ENCODE measurements at regions not wholly inside any gene's neighbourhood (a gene's known extent, or its start where the extent isn't known, plus 50 kb on each side); places are given as distances from the start of the nearest gene placed in this dataset.

DNA sequence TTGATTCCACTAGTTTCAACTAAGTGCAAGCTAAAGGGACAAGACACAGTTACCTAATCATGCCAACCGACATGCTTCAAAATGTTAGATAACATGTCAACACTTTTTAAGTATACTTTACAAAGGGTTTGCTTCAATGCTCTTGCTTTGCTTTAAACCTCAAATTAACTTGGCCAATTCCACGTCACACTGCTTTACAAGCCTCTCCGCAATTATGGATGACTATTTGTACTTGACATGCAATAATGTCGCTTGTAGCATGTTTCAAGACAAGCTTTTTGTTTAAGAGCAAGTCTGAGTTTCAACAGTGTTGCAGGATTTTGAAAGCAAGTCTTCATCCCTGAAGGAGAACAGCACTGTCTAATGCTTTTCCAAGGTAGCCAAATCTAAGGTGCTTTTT lies 86.9 kb downstream of the CNTN3 start:
- TF ChIP-seq, protein P1, sequence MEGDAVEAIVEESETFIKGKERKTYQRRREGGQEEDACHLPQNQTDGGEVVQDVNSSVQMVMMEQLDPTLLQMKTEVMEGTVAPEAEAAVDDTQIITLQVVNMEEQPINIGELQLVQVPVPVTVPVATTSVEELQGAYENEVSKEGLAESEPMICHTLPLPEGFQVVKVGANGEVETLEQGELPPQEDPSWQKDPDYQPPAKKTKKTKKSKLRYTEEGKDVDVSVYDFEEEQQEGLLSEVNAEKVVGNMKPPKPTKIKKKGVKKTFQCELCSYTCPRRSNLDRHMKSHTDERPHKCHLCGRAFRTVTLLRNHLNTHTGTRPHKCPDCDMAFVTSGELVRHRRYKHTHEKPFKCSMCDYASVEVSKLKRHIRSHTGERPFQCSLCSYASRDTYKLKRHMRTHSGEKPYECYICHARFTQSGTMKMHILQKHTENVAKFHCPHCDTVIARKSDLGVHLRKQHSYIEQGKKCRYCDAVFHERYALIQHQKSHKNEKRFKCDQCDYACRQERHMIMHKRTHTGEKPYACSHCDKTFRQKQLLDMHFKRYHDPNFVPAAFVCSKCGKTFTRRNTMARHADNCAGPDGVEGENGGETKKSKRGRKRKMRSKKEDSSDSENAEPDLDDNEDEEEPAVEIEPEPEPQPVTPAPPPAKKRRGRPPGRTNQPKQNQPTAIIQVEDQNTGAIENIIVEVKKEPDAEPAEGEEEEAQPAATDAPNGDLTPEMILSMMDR (IDR thresholded peaks at IDR 0.05) = no peak
- no peak for TF ChIP-seq EZH2 (IDR thresholded peaks at IDR 0.05)

Data from neural progenitor cell (in vitro differentiated cells).